ENCODE measurements at regions not wholly inside any gene's neighbourhood (a gene's known extent, or its start where the extent isn't known, plus 50 kb on each side); places are given as distances from the start of the nearest gene placed in this dataset.

DNA sequence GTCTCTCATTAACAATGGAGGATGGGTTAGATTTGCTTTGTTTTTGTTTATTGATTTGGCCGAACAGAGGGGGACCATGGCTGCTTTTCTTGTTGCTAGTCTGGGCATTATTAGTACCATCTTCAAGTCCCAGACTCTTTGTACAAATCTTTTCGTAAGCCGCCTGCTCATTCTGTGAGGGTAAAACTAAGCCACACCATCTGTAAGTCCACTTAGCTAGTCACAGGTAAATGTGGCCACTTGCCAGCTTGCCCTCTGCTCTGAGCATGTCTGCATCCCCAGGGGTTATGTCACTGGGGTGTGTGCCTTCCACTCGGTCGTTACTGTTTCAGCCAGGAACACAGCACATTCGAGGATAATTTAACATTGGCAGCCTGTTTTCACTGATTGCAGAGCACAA lies 85.6 kb downstream of the SMIM21 start:
- H3K4me1 ChIP-seq: no peaks in the 10 kb centered on the region
- no peaks in the 10 kb centered on the region for H3K9me3 ChIP-seq
- TF ChIP-seq, protein P1, sequence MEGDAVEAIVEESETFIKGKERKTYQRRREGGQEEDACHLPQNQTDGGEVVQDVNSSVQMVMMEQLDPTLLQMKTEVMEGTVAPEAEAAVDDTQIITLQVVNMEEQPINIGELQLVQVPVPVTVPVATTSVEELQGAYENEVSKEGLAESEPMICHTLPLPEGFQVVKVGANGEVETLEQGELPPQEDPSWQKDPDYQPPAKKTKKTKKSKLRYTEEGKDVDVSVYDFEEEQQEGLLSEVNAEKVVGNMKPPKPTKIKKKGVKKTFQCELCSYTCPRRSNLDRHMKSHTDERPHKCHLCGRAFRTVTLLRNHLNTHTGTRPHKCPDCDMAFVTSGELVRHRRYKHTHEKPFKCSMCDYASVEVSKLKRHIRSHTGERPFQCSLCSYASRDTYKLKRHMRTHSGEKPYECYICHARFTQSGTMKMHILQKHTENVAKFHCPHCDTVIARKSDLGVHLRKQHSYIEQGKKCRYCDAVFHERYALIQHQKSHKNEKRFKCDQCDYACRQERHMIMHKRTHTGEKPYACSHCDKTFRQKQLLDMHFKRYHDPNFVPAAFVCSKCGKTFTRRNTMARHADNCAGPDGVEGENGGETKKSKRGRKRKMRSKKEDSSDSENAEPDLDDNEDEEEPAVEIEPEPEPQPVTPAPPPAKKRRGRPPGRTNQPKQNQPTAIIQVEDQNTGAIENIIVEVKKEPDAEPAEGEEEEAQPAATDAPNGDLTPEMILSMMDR (IDR thresholded peaks at IDR 0.05): no peak
- H3K9ac ChIP-seq (ENCODE audit: low read depth in 2 of 2, low read length in 2 of 2): no peak overlapping the region
- H3K4me3 ChIP-seq: no peak overlapping the region
- H3K36me3 ChIP-seq: no peaks in the 10 kb centered on the region
- no peak overlapping the region for H3K27ac ChIP-seq
- intact Hi-C loops (cut with DNase I): no loop called here
- DNase-seq: no peak
- no peaks in the 10 kb centered on the region for H3K27me3 ChIP-seq

DNA sequence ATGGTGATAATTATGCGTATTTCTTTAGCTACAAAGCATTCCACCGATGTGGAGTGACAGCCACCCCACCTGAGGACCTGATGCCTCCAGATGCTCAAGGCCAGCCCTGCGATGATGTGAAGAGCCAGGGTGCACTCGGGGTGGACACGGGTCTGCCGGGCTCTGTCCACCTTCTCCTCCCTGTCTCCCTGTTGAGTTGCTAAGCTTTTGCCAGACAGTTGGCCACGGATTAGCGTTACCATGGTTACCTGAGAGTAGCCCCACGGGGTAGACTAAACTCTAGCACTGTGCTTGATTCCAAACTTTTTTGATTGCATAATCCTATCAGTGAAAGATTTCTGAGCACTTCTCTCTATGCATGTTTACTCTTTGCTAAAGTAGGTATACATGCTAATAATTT lies 86.2 kb downstream of the SMIM21 start:
- TF ChIP-seq, protein P1 (IDR thresholded peaks at IDR 0.05): no peak
- no peak for DNase-seq
- no peak overlapping the region for H3K4me3 ChIP-seq
- H3K27me3 ChIP-seq: no peaks in the 10 kb centered on the region
- no peaks in the 10 kb centered on the region for H3K36me3 ChIP-seq
- H3K9me3 ChIP-seq: no peaks in the 10 kb centered on the region
- no peaks in the 10 kb centered on the region for H3K4me1 ChIP-seq
- no peak overlapping the region for H3K27ac ChIP-seq
- H3K9ac ChIP-seq (ENCODE audit: low read depth in 2 of 2, low read length in 2 of 2): no peak overlapping the region
- intact Hi-C loops (cut with DNase I): no loop called here

DNA sequence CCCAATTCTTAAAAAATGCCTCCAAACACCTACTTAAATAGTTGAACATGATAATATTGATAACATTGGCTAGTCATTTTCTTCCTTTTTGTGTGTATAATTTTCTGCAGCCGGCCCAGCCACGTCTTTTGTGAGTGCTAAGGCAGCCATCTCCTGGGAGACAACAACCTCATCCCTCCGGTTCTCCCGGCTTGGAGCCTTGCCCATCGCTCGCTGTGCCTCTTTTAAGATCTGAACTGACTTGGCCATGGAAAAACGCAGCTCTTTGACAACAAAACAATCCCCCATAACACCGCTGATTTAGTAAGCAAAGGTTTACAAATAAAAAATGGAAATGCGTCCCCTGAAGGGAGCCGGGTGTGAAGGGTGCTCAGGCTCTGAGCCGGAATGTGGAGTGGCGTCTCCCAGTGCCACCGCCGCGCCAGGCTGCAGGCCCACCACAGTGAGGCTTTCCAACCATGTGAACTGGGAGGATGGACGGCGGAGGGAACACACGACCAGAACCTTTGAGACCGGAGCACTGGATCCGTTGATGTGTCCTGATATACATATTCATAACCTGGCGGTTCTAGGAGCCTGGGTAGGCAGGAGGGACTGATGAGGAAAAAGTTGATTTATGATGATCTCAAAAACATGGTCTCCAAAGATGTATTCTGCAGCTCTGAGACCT lies 87.4 kb downstream of the SMIM21 start:
- Histone ChIP-seq H3K4me1 (no peaks in the 10 kb centered on the region), H3K9me3 (no peaks in the 10 kb centered on the region), H3K27ac (no peak overlapping the region), H3K36me3 (no peaks in the 10 kb centered on the region), H3K27me3 (no peaks in the 10 kb centered on the region), H3K9ac (ENCODE audit: low read depth in 2 of 2, low read length in 2 of 2) (no peak overlapping the region), H3K4me3 (no peak overlapping the region)
- TF ChIP-seq, protein P1 (IDR thresholded peaks at IDR 0.05): no peak
- intact Hi-C loops (cut with DNase I): no loop called here
- DNase-seq: no peak

Measured in colonic mucosa (tissue), 4 donors.